ENCODE measurements at regions not wholly inside any gene's neighbourhood (a gene's known extent, or its start where the extent isn't known, plus 50 kb on each side); places are given as distances from the start of the nearest gene placed in this dataset.

GRCh38 chr2:16166327-16166981, 226.1 kb downstream of the MYCN start:
- no peak for ATAC-seq

- no peak for ATAC-seq
Measured at GRCh38 chr2:16165518-16166326, 225.4 kb downstream of the MYCN start.

GRCh38 chr2:16162491-16163040, 222.2 kb downstream of the MYCN start:
- ATAC-seq: no peak

GRCh38 chr2:16161768-16162490, 221.6 kb downstream of the MYCN start:
- no peak for ATAC-seq

- no peak for ATAC-seq
Measured at GRCh38 chr2:16161085-16161565, 220.8 kb downstream of the MYCN start.

- ATAC-seq: no peak
Measured at GRCh38 chr2:16160281-16161084, 220.1 kb downstream of the MYCN start.

GRCh38 chr2:16156411-16156810, 216.1 kb downstream of the MYCN start:
- no peak for ATAC-seq

- no peak for ATAC-seq
Measured at GRCh38 chr2:16155766-16156165, 215.4 kb downstream of the MYCN start.

- ATAC-seq: no peak
Measured at GRCh38 chr2:16155366-16155765, 215.0 kb downstream of the MYCN start.

- no peak for ATAC-seq
Measured at GRCh38 chr2:16154501-16155280, 214.3 kb downstream of the MYCN start.

- no peak for ATAC-seq
Measured at GRCh38 chr2:16154061-16154460, 213.7 kb downstream of the MYCN start.

GRCh38 chr2:16153754-16154035, 213.3 kb downstream of the MYCN start:
- no peak for ATAC-seq

GRCh38 chr2:16152928-16153753, 212.8 kb downstream of the MYCN start:
- ATAC-seq: no peak

- ATAC-seq: no peak
Measured at GRCh38 chr2:16152071-16152927, 211.9 kb downstream of the MYCN start.

- ATAC-seq: no peak
Measured at GRCh38 chr2:16151651-16152050, 211.3 kb downstream of the MYCN start.

- ATAC-seq: no peak
Measured at GRCh38 chr2:16151281-16151570, 210.9 kb downstream of the MYCN start.

GRCh38 chr2:16150456-16151280, 210.3 kb downstream of the MYCN start:
- no peak for ATAC-seq

- no peak for ATAC-seq
Measured at GRCh38 chr2:16149349-16150243, 209.2 kb downstream of the MYCN start.
